GM13977 (cell line): ENCODE measurements at regions not wholly inside any gene's neighbourhood (a gene's known extent, or its start where the extent isn't known, plus 50 kb on each side); places are given as distances from the start of the nearest gene placed in this dataset.

ENCODE experiments used
- DNase-seq: peaks from one replicate; pipeline ENCODE4 v3.0.0; 2012; ENCODE audit warnings: low spot score
- CTCF ChIP-seq: IDR thresholded peaks from 2 replicates; pipeline ENCODE4 v1.5.1; 2012; ENCODE audit warnings: mild to moderate bottlenecking, control low read depth; ENCODE audit not compliant: insufficient read depth; ENCODE audit errors: extremely low read depth, missing control alignments
- in situ Hi-C: fragments of 300-500 bp; cut with MboI; formaldehyde crosslinking; loops from one replicate; pipeline ENCODE4 v1.12.0; 2022; ENCODE audit warnings: low sequenced_read_pairs, low pct_unique_long_range_greater_than_20kb, mixed read lengths, inconsistent platforms; ENCODE audit not compliant: unreplicated experiment

GRCh38 chr17:45679426-45679825 lies 104.7 kb upstream of the CRHR1 start:
- no peak for TF ChIP-seq CTCF
- in situ Hi-C loops = no loop called here
- no peak for DNase-seq

- in situ Hi-C loops = no loop called here
Measured at GRCh38 chr17:45680360-45680759, 103.8 kb upstream of the CRHR1 start.

GRCh38 chr17:45681706-45682105 lies 102.4 kb upstream of the CRHR1 start:
- no peak for DNase-seq
- in situ Hi-C loops = no loop called here
- no peak for TF ChIP-seq CTCF

More at GRCh38 chr17:45680360-45680759, 103.8 kb upstream of the CRHR1 start:
- no peak for TF ChIP-seq CTCF
- no peak for DNase-seq

GRCh38 chr17:45686250-45686649 lies 97.9 kb upstream of the CRHR1 start:
- no peak for DNase-seq
- TF ChIP-seq CTCF = no peak
- in situ Hi-C loops = no loop called here

- no peak for DNase-seq
- in situ Hi-C loops = no loop called here
- TF ChIP-seq CTCF = no peak
Measured at GRCh38 chr17:45687594-45687993, 96.5 kb upstream of the CRHR1 start.

GRCh38 chr17:45688353-45688752 lies 95.8 kb upstream of the CRHR1 start:
- TF ChIP-seq CTCF = no peak
- in situ Hi-C loops = no loop called here
- DNase-seq = no peak

GRCh38 chr17:45688820-45689219 lies 95.3 kb upstream of the CRHR1 start:
- DNase-seq = no peak
- in situ Hi-C loops = no loop called here
- no peak for TF ChIP-seq CTCF
